Breast epithelium (tissue), 3 donors: ENCODE measurements at regions not wholly inside any gene's neighbourhood (a gene's known extent, or its start where the extent isn't known, plus 50 kb on each side); places are given as distances from the start of the nearest gene placed in this dataset.

ENCODE experiments used
- CTCF ChIP-seq, 3 donors: fragments of 450-650 bp; IDR thresholded peaks; one replicate each; pipeline ENCODE4 v1.5.1; 2016 to 2017; ENCODE audit warnings: antibody characterized with exemption in 3 of 3, mild to moderate bottlenecking in 3 of 3, moderate library complexity in 3 of 3
- POLR2A ChIP-seq: fragments of 450-650 bp; IDR thresholded peaks from one replicate; pipeline ENCODE4 v1.6.1; 2016; ENCODE audit warnings: antibody characterized with exemption, mild to moderate bottlenecking, moderate library complexity
- POLR2AphosphoS5 ChIP-seq, 3 donors: sonication (generic); formaldehyde crosslinking; IDR thresholded peaks; one replicate each; pipeline ENCODE4 v1.6.1; 2017; ENCODE audit warnings: antibody characterized with exemption in 3 of 3

GRCh38 chr1:55870106-55870505 lies 654.9 kb upstream of the USP24 start:
- TF ChIP-seq CTCF (IDR thresholded peaks at IDR 0.05), result no peak
- TF ChIP-seq POLR2A, result no peak
- TF ChIP-seq POLR2AphosphoS5 (IDR thresholded peaks at IDR 0.05), result no peak
